ENCODE measurements at regions not wholly inside any gene's neighbourhood (a gene's known extent, or its start where the extent isn't known, plus 50 kb on each side); places are given as distances from the start of the nearest gene placed in this dataset.

DNA sequence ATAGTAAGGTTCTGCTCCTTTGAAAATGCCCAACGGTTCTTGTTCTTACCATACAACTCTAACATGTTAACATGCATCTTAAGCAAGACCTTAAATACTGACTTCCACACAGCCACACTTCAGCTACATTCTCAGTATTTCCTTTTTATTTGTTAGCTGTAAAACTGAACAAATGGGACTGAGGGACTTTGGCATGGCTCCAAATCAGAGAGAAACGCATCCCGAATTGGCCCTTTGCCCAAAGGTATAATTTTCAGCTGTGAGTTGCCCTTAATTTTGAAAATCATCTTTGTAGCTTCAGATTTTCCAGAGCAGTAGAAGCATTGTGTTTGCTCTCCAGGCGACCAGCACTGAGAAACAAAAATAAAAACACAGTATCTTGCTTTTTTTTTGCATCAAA lies 56.4 kb downstream of the NEUROD6 start:
- FAIRE-seq: no peak
- no peak for DNase-seq (ENCODE audit: insufficient read length, low spot score)

DNA sequence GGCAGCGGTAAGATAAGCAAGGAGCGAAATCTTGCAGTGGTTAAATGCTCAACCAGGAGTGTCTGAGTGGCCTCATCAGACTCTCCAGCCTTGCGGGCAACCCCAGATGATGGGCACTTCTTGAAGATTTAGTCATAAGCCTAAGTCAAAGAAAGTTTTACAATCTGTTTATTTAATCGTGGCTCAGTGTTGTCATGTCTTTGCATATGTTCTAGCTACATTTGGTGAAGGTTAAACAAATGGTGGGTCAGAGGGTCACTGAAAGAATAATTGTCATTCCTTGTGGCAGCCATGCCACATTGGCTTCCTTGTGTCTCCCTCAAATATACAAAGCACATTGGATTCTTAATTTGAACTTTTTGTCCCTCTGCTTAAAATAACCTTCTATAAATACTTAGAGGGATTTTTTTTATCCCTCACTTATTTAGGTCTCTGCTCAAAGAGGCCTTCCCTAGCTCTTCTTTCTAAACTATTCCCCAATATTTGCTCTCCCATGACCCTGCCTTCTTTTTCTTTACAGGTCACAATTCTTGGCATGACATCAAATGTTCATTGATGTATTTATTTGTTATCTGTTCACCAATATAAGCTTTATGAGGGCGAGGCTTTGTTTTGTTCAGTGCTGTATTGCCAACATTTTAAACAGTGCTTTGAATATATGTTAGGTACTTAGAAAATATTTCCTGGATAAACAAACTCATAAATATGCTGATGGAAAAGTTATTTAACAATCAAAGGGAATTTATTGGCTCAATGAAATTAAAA lies 68.7 kb downstream of the NEUROD6 start:
- DNase-seq (ENCODE audit: insufficient read length, low spot score) (no peak), FAIRE-seq (no peak)

DNA sequence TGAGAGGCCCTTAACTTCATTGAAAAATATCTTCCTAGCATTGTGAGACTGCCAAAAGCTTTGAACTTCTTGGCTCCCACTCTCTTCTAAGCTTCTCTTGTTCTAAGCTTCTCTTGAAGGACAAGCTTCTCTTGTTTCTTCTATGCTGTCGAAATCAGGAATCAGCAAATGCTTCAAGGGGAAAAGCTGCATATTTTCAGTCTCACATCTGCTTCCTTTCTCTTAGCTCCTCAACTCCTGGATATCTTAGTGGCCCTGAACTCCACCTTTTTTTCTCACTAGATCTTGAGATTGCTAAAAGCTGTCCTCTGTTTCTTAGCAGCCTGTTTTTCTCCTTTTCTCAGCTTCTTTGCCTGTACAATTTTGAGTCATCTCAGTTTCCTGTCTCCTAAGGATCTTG lies 73.0 kb downstream of the NEUROD6 start:
- no peak for FAIRE-seq
- DNase-seq (ENCODE audit: insufficient read length, low spot score): no peak

DNA sequence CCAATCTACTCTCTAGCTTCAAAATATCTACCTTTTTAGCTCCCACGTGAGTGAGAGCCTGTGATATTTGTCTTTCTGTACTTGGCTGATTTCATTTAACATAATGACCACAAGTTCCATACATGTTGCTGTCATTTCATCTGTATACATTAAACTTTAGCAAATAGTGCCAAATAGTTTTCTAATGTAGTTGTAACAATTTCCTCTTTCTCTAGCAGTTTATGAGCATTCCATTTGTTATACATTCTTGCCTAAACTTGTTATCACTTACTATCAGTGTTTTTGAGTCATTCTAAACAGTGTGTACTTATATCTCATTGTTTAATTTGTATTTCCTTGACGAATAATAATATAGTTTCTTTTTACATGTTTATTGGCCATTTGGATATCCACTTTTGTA lies 77.2 kb downstream of the NEUROD6 start:
- FAIRE-seq: no peak
- DNase-seq (ENCODE audit: insufficient read length, low spot score): no peak

DNA sequence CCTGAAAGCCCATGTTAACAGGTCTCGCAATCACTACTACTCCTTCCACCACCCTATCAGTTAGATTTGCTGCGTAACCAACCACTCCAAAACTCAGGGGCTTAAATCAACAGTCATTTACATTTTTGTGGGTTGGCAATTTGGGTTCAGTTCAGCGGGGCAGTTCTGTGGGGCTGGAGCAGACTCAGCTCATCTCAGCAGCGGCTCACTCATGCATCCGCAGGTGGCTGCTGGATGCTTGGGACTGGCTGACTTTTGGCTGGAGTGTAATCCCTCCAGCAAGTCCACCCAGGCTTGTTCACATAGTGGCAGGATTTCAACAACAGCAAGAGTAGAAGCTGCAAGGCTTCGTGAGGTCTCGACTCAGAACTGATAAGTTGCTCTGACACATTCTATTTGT lies 79.2 kb downstream of the NEUROD6 start:
- FAIRE-seq: no peak
- no peak for DNase-seq (ENCODE audit: insufficient read length, low spot score)

DNA sequence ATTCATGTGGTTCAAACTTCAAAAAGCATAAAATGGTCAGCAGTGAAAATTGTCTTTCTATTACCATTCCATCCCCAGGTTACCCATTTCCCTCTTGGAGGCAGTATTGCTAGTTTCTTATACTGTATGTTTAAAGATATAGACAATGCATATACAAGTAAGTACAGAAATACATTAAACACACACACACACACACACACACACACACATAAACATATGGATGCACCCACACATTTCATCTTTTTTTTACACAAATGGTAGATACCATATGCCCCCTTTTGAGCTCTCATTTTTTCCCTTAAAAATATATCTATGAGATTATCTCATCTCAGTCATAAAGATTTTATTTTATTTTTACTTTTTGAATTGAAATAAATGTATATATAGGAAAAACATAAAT lies 79.7 kb downstream of the NEUROD6 start:
- DNase-seq (ENCODE audit: insufficient read length, low spot score) (no peak), FAIRE-seq (no peak)

GRCh38 chr7:31258391-31258790 lies 82.1 kb downstream of the NEUROD6 start:
- no peak for DNase-seq (ENCODE audit: insufficient read length, low spot score)
- no peak for FAIRE-seq

- no peak for FAIRE-seq
Measured at GRCh38 chr7:31256506-31256905, 84.0 kb downstream of the NEUROD6 start.

DNA sequence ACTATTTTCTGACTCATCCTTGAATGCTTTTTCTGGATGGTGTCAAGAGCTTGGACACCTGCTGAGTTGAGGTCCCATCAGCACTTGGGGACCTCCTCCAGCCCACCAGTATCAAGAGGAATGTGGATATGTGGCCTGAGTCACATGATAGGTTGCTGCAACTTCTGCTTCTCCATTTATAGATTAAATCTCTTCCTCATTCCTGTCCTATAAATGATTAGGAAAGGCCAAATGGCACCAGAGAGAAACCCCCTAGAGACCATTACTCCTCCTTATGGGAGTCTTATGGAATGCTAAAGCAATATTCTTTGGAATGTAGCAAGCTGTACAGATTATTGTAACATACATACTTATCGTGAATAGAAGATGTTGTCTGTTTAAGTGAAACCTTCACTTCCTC lies 85.6 kb downstream of the NEUROD6 start:
- FAIRE-seq: no peak
- no peak for DNase-seq (ENCODE audit: insufficient read length, low spot score)

More at GRCh38 chr7:31256506-31256905, 84.0 kb downstream of the NEUROD6 start:
- no peak for DNase-seq (ENCODE audit: insufficient read length, low spot score)

- no peak for FAIRE-seq
- DNase-seq (ENCODE audit: insufficient read length, low spot score): no peak
Measured at GRCh38 chr7:31253532-31253931, 87.0 kb downstream of the NEUROD6 start.

DNA sequence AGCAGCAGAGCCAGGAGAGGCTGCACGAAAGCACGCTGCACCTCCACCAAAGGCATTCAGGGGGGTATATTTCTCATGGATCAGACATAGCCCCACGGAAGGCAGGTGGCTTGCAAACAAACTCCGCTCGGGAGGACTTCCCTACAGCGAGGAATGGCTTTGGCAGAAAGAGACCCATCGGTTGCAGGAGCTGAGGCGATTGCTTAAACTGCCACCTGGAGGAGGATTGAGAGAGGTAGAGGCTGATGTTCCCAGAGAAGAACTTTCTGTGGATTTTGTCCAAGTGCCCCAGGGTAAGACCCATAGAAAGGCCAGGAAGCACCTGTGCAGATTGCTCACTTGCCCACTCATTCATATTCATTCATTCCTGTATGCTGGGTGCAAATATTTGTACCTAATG lies 89.1 kb downstream of the NEUROD6 start:
- DNase-seq (ENCODE audit: insufficient read length, low spot score): no peak

GRCh38 chr7:31249671-31250070 lies 90.9 kb downstream of the NEUROD6 start:
- FAIRE-seq: no peak
- no peak for DNase-seq (ENCODE audit: insufficient read length, low spot score)

More for the DNA sequence above, 89.1 kb downstream of the NEUROD6 start:
- FAIRE-seq: no peak

DNA sequence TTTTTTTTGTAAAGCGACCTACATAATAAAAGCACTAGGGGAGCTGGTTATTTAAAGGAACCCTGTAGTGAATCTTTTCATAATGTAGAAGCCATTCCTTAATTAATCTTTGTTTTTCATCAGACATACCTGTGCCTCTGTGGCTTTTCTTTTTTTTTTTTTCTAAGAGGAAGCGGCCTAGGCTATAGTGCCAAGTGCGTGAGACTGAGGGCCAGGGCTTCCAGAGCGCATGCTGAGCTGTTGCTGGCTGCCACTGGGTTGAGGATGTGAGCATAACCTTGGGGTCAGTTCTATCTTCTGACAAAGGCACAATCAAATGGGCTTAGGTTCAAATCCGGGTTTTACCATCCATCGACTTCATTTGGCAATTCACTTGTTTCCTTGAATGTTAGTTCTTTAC lies 103.7 kb downstream of the NEUROD6 start:
- DNase-seq (ENCODE audit: insufficient read length, low spot score): no peak
- no peak for FAIRE-seq

- no peak for DNase-seq (ENCODE audit: insufficient read length, low spot score)
- FAIRE-seq: no peak
Measured at GRCh38 chr7:31234836-31235605, 105.5 kb downstream of the NEUROD6 start.

GRCh38 chr7:31228957-31229356 lies 111.6 kb downstream of the NEUROD6 start:
- FAIRE-seq (no peak), DNase-seq (ENCODE audit: insufficient read length, low spot score) (no peak)

- DNase-seq (ENCODE audit: insufficient read length, low spot score) (no peak), FAIRE-seq (no peak)
Measured at GRCh38 chr7:31214751-31215150, 125.8 kb downstream of the NEUROD6 start.

- no peak for FAIRE-seq
- no peak for DNase-seq (ENCODE audit: insufficient read length, low spot score)
Measured at GRCh38 chr7:31211281-31211680, 129.2 kb downstream of the NEUROD6 start.

- FAIRE-seq (no peak), DNase-seq (ENCODE audit: insufficient read length, low spot score) (no peak)
Measured at GRCh38 chr7:31204071-31204470, 136.5 kb downstream of the NEUROD6 start.

- FAIRE-seq: no peak
- DNase-seq (ENCODE audit: insufficient read length, low spot score): no peak
Measured at GRCh38 chr7:31203551-31203950, 137.0 kb downstream of the NEUROD6 start.

DNA sequence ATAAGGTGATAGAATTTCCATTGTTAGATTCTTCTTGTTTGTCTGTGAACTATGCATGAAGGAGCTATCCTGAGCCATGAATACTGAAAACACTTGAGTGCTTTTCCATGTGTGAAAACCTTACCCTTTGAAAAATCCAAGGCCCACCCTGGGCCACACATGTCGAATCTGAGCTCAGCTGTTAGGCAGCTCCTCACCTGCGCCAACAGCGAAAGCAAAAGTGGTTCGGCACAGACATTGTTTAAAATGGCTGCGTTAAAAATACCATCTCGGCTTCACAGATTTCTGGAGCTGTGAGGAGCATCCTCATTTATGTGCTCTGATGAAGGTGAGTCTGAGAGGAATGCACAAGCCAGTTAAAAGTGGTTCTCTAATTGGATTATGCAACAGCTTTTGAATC lies 137.7 kb downstream of the NEUROD6 start:
- no peak for DNase-seq (ENCODE audit: insufficient read length, low spot score)
- FAIRE-seq: no peak

GRCh38 chr7:31192986-31193385 lies 140.9 kb downstream of the ADCYAP1R1 start:
- peak; percentile 46 for FAIRE-seq
- peak; percentile 61 for DNase-seq (ENCODE audit: insufficient read length, low spot score)

- FAIRE-seq: no peak
- DNase-seq (ENCODE audit: insufficient read length, low spot score): no peak
Measured at GRCh38 chr7:31190906-31191305, 138.8 kb downstream of the ADCYAP1R1 start.
